Stimulated activated CD8-positive, alpha-beta memory T cell treated with anti-CD3 and anti-CD28 coated beads, Interleukin-7, amount 100 ng/mL, for 48 hours (primary cell): ENCODE measurements at regions not wholly inside any gene's neighbourhood (a gene's known extent, or its start where the extent isn't known, plus 50 kb on each side); places are given as distances from the start of the nearest gene placed in this dataset.

ENCODE experiments used
- DNase-seq, 2 donors: peaks; one replicate each; pipeline ENCODE4 v3.0.0-alpha.2; 2020; ENCODE audit warnings: low read depth in 1 of 2; ENCODE audit errors: extremely low read depth in 1 of 2

DNA sequence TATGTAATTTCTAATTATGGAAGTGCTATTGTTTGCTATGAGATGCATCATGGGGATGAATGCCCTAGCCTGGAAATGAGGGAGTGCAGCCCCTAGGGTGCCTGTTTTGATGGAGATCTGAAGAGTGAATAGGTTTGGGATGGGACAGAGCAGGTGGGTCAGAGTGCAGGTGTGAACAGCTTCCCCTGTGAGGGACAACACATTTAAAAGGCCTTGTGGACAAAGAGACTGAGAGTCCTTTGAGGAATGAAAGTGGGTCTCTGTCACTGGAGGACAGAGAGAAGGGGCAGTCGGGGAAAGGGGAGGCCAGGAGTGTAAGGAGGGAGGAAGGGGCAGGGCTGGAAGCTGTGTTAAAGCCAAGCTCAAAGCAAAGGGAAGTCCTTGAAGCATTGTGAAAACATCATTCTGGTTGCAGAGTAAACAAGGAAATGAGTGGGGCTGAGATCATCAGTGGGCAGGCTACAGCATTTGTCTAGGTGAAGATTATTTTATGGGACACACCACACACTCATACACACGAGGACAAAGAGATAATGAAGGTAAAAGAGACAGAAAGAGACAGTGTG is 877.6 kb downstream of the SLC4A3 start:
- no peak for DNase-seq

DNA sequence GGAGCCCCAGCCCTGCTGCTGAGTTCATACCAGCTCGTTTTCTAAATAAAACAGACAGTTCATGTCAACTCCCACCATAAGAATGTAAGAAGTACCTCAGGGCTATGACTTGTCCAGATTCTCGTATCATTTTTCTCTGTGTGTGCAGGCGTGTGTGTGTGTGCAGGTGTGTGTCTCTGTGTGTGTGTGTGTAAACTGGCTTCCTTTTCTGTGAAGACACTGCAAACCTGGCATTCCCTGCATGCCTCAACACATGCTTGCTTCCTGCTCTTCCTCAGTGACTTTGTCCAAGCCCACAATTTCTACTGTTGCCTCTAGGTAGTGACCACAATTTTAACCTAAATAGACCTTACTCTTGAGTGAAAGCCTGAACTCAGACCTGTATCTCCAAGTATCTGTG is 879.0 kb downstream of the SLC4A3 start:
- no peak for DNase-seq

DNA sequence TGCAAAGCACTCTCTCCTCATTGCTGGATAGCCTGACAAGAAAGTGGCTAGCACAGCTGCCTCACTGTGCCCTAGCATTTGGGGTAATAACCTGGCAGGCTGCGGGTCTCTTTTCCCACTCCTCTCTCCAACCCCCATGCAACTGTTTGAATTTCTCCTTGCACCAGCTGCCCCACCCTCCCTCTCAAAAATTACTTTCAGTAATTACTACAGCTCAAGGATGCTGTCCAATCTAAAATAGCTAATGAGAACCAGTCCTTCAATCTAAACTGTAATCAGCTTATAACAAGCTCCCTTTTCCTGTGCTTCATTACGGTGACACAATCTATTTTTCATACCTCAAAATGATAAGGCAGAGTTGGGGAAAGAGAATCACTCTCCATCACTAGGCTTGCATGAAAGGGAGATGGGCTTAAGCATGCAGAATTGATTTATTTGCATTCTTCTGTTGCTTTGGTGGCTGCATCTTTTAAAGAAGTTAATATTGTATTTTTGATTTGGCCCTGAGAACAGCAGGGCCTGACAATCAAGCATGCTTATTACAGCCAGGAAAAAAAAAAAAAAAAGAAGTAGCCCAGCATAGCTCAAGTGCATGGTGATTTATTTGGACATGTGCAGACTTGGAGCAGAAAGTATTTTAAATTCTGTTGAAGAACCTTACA is 881.8 kb downstream of the SLC4A3 start:
- DNase-seq = no peak

DNA sequence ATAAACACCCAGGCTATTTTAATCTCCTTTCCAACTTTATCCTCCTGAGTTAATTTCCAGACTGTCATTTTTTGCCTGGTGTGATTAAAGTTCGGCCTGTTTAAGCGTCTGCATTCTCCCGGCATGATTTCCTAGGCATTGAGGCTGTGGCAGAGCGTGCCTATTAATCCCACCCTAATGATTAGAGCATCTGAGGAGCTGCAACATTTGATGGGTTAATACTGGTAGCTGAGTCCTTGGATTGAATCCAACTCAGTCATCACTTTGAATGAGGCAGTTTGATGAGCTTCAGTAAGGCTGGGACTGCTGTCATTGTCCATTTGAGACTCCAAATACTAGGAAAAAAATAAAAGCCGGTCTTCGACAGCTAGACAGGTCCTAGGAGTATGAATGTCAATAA is 882.5 kb downstream of the SLC4A3 start:
- DNase-seq = no peak

DNA sequence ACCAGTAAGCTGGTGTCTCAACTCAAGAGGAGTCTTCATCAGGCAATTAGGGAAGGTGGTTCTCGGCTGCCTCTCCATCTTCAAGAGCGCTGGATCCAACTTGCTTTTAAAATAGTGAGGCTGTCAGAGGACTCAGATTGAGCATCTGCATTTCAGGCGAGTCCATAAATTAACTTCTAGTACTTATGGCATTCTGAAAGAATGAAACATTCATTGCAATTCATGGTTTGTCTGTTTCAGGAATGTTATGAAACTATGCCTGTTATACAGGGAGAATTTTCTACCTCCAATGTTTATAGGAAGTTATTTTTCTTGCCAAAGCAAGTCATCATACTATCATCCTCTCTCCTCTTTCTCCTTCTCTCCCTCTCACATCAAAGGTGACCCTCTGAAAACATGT is 883.2 kb downstream of the SLC4A3 start:
- DNase-seq = no peak

DNA sequence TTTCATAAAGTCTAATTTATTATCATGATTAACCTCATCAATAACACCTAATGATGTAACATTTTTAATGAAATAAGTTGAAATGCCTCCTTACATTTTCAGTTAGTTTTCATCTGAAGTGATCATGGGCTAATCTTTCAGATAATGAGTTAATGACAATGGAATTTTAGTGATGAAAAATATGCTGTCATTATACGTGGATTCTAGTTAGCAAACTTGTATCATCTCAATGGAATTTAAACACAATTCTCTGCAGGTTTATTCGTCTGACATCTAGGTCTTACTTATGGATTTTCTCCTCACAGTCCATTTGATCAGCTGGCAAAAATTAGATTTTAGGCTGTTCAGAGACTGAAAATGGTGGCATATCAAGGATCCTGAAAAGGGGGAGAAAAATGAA is 885.0 kb downstream of the SLC4A3 start:
- no peak for DNase-seq

DNA sequence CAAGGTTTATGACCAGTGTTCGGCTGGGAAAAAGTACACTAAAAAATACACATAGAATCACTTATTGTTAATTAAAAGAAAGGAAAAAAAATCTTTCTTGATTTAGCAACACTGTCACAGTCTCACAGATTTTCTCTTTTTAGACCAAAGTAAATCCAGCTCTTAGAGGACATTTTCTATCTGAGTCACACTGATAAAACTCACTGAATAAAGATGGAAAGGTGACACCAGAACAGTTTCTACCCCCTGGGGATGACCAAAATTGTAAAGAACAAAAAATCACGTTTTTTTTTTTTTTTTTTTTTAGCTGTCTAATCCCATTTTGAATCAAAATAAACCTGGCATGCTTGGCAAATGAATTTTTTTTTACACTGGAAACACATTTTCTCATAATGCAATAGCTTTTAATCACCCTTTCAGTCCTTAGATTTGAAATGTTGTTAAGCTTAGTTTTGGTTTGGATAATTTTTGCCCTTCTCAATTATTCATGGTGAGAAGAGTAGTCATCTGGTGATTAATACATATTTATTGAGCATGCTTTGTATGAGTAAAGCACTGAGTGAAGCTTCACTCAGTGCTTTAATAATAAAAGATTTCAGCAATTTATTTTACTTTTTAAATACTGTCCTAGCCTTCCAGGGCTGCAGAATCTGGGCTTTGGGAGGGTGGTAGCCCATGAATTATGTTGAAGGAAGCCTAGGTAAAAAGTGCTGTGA is 886.3 kb downstream of the SLC4A3 start:
- DNase-seq = no peak

DNA sequence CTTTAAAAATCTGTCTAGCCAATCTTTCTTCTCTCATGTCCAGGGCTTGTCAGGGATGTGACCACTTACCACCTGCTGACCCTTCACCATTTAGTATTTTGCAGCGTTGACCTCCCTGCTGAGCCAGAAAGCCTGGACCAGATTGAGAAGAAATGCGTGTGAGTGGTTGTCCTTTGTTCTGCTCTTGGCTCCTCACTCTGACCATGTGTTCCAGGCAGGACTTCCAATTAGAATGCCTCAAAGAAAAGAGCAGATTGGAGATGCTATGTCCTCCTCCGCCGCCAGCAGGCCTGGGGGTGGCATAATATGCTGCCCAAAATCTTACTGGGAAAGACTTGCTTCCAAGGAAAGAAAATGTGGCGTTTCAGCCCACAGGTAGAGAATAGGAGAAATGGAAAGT is 894.1 kb downstream of the SLC4A3 start:
- no peak for DNase-seq

DNA sequence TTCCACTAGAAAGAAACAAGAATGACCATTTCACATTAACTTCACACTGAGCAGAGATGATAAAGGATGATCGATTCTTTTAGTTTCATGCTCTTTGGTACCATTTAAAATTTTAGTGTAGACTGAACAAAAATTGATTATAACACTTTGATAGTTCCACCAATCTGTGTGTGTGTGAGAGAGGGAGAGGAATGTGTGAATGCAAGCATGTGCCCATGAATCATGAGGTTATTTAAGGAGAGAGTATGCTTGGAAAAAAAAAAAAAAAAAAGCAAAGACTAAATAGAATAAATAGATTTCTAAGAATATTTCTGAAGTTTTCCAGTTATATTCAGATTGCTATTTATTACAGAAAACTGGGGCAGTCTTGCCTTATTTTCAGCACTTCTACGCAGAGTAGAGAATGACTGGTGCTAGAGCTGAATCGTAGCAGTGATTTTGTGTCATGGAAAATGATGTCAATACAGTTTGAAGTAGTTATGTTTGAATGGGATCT is 900.8 kb downstream of the SLC4A3 start:
- DNase-seq = no peak

DNA sequence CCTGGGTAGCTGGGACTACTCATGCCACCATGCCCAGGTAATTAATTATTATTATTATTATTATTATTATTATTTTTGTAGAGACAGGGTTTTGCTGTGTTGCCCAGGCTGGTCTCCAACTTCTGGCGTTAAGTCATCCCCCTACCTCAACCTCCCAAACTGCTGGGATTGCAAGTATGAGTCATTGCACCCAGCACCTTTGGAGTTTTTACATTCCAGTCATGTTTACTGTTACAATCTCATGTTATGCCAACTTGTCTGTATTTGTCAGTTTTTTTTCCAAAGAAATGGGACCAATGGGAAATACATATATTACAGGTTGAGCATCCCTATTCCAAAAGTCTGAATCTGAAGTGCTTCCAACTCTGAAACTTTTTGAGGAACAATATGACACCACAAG is 903.8 kb downstream of the SLC4A3 start:
- DNase-seq = no peak

DNA sequence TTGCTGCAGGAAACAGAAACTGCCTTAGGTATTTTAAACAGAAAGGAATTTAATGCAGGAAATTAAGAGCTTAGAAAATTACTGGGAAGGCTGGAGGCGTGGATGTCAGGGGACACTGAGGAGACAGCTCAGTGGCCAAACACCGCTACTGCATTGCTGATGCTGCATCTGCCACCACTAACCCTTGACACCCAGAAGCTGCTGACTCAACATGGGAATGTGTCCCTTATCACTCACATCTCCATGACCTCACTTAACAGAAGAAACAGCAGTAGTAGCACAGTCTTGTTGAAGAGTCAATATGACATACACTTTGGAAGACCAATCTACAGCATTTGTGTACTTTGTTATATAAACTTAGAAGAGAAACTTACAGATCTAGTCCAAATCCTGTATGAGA is 906.1 kb downstream of the SLC4A3 start:
- no peak for DNase-seq

DNA sequence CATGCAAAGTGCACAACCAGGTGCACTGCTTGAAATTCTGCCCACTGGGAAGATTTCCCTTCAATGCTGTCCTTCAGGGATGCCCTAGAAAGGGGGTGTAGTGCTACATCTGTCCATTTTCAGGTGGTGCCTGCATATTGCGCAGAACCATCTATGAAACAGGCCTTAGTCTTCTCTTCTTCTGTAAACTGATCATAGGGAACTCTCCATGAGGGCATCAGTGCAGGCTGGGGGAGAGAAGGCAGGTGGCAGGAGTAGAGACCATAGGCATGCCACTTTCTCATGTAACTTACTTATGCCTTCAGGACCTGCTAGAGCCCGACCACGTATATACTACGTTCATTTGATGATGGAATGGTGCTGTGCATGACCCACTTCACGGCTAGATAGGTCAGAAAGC is 912.1 kb downstream of the SLC4A3 start:
- DNase-seq = no peak

DNA sequence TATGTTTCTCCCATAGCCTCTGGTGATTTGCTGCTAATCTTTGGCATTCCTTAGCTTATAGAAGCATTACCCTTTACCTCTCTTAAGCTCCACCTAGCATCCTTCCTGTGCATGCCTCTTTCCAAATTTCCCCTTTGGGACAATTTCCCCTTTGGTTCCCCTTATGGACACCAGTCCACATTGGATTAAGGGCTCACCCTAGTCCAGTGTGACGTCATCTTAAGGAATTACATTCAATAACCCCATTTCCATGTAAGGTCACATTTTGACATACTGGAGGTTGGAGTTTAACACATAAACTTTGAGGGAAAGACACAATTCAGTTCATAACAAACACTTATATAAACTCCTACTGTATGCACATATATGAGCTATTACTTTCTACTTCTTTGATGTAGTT is 916.6 kb downstream of the SLC4A3 start:
- DNase-seq = no peak

DNA sequence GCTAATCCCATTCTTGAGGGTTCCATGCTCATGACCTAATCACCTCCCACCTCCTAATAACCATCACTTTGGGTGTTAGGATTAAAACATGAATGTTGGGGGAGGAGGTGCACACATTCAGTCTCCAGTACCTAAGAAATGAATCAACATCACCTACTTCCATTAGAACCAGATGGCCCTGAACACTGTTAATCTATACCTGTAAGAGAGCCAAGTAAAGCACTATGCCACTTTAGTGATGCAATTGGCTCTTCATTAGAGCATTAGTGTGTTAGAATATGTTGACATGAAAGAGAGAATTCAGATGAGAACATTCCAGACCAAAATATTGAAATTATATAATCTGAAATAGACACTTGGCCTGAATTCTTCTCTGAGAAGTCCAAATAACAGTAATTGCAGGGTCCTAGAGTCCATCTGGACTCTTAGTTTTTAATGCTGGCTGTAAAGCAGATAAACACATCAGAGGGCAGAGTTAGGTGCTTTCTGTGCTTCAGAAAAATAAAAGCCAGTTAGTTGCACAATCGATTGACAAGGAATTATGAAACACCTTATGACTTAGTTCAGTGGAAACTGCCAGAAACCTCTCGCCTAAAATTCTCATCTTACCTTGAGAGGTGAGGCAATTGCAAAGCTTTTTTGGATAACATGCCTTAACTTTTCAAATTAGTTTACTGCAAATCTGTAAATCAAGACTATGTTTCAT is 923.7 kb downstream of the SLC4A3 start:
- DNase-seq = no peak

DNA sequence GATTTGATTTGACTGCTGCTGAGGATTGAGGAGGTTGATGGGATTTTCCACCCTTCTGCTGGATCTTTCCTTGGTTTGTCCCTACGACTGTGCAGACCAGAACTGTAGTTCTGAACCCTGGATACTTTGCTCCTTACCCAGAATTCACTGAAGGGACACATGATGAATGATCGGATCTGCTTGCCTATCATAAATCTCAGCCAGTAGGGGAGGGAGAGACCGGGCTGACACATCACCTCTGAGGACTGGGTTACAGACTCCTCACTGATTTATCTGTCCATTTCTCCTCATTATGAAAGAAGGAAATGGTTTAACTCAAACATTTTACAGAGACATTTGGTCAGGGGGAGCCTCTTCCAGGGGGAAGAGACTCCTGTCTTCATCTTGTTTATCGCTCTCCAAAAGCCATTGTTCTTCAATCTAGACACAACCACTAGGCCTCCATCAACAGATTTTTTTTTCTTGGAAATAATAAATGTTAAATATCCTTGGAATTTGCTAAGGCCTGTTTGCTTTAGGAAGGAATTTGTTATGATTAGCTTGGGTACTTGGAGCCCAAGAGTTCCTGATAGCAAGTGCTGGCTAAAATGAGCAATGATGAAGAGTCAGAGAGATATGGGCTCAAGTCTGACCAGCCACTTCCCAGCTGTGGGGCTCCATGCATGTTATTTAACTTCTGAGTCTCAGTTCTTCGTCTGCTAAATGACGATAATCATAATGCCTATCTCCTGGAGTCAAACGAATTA is 925.5 kb downstream of the SLC4A3 start:
- DNase-seq = no peak

DNA sequence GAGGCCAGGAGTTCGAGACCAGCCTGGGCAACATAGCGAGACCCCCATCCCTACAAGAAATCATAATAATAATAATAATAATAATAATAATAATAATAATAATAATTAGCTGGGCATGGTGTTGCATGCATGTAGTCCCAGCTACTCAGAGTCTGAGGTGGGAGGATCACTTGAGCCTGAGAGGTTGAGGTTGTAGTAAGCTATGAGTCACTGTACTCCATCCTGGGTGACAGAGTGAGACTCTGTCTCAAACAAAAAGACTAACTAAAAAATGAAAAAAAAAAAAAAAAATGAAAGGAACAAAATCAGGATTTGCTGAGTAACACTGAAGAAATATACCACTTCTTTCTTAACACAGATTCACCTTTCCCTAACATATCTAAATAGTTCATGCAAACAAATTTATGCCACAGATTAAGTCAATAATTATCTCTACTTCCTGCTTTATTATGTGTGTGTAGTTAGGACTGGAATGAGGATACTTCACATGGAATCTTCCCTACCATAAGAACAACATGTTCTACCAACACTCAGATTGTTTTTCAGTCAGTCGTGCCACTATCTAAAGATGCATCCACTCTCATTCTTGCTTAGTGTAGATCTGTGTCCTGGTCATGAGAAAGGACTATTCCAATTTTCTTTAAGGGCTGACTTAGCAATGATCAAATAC is 928.7 kb downstream of the SLC4A3 start:
- DNase-seq = no peak

DNA sequence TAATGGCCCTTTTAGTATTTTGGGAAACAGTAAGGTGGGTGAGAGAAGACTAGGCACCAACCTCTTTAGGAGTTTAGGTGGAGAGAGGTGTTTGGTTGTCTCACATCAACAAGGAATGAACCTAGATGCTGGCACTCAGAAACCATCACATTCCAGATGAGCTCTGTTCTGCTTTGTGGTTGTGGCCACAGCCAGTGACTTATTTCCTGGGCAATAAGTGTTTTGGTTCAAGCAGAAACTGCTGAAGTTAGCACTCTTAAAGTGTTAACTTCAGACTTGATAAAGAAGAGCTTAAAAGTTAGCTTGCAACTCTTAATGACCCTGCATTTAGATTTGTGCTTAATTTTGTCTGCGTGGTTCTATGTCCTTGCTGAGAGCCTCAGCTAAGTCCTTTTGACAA is 929.2 kb downstream of the SLC4A3 start:
- DNase-seq = no peak

DNA sequence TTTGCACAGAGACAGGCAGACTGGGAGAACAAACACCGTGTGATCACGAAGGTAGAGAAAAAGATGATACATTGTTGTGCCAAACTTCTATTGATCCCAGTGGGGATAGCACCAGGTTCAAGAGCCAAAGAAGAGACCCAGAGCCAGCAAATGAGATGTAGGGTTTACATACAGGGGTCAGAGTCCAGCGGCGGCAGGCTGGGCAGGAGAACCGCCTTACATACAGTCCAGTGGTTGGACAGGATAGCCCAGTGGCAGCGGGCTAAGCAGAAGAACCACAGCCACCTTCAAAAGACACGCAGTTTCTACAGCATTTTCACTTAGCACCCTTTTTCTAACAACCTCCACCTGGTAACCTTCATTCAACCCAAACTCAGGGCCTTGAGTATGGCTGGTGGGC is 932.8 kb downstream of the SLC4A3 start:
- no peak for DNase-seq

DNA sequence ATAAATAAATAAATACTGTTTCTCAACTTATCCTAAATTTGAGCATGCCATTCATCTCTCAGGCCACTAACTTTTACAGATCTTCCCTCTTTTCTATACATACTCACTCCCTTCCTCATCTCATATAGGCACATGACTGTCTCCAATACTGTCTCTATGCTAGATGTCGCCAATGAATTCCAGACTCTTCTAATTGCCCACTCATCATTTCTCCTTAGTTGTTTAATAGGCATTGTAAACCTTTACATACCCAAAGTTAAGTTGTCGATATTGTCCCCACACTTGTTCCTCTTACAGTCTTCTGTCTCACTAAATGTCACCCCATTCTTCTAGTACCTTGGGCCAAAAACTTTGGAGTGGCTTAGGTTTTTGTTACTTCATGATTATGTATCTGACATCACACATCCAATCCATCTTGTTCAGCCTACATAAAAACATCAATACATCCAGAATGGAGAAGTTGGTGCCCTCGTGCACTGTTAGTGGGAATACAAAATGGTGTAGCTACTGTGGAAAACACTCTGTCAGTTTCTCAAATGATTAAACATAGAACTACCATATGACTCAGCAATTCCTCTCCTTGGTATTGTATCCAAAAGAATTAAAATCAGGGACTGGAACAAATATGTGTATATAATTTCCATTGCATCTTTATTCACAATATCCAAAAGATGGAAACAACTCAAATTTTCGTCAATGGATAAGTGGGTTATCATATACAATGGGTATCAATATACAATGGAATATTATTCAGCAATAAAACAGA is 935.1 kb downstream of the SLC4A3 start:
- no peak for DNase-seq

DNA sequence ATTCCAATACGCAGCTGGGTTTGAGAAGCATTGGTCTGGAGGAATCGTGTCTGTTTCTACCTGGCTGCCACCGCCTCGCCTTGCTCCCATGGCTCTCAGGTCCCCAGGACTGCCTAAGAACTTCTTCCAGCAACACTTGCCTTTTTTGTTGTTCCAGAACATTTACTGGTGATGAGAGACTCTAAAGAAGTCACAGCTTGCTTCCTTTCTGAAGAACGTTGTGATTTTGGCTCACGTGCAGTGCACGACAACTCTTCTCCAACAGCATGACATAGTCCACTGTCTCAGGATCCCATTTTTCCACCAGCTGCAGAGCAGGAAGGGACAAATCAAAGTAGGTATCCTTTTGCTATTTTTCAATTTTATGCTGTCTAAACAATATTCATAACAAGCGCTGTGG is 940.9 kb downstream of the SLC4A3 start:
- no peak for DNase-seq
